ENCODE measurements at regions not wholly inside any gene's neighbourhood (a gene's known extent, or its start where the extent isn't known, plus 50 kb on each side); places are given as distances from the start of the nearest gene placed in this dataset.
A peak's percentile ranks its signal among the peaks of the same experiment; 100 is the strongest.

- Histone ChIP-seq H3K9me3 (ENCODE audit: low read depth) (no peaks in the 10 kb centered on the region), H2AFZ (no peak overlapping the region), H4K20me1 (ENCODE audit: insufficient read depth, poor library complexity, severe bottlenecking) (no peaks in the 10 kb centered on the region), H3K4me2 (no peak overlapping the region), H3K27ac (no peak overlapping the region), H3K79me2 (no peaks in the 10 kb centered on the region), H3K4me3 (no peak overlapping the region), H3K36me3 (replicated peaks; ENCODE audit: insufficient read depth, low read depth) (no peaks in the 10 kb centered on the region), H3K27me3 (peaks cover 10% of the 10 kb centered on the region), H3K9me2 (replicated peaks; ENCODE audit: insufficient read depth) (no peaks in the 10 kb centered on the region), H3K4me1 (ENCODE audit: insufficient read depth) (no peaks in the 10 kb centered on the region)
- 60% methylated on average over 5 of the region's 5 CpGs for WGBS (ENCODE audit: low lambda C conversion rate, missing lambda C conversion rate)
- no peak for DNase-seq (ENCODE audit: low spot score)
- no peak for TF ChIP-seq EZH2phosphoT487 (IDR thresholded peaks at IDR 0.05; ENCODE audit: low read depth, severe bottlenecking, unreplicated experiment)
- TF ChIP-seq CTCF (IDR thresholded peaks at IDR 0.05; ENCODE audit: poor library complexity), result no peak
- TF ChIP-seq EZH2 (IDR thresholded peaks at IDR 0.05; ENCODE audit: borderline replicate concordance), result no peak
Measured at GRCh38 chr13:53241891-53242348, 213.3 kb downstream of the OLFM4 start.

- no peaks in the 10 kb centered on the region for H3K36me3 ChIP-seq (replicated peaks; ENCODE audit: insufficient read depth, low read depth)
- no peak overlapping the region for H3K4me3 ChIP-seq
- no peaks in the 10 kb centered on the region for H4K20me1 ChIP-seq (ENCODE audit: insufficient read depth, poor library complexity, severe bottlenecking)
- H3K9me3 ChIP-seq (ENCODE audit: low read depth), result no peaks in the 10 kb centered on the region
- no peak overlapping the region for H3K4me2 ChIP-seq
- DNase-seq (ENCODE audit: low spot score), result no peak
- no peaks in the 10 kb centered on the region for H3K4me1 ChIP-seq (ENCODE audit: insufficient read depth)
- H3K9me2 ChIP-seq (replicated peaks; ENCODE audit: insufficient read depth), result no peaks in the 10 kb centered on the region
- peaks cover 2% of the 10 kb centered on the region for H3K27me3 ChIP-seq
- 83% methylated on average over 1 of the region's 1 CpG for WGBS (ENCODE audit: low lambda C conversion rate, missing lambda C conversion rate)
- no peaks in the 10 kb centered on the region for H3K79me2 ChIP-seq
- TF ChIP-seq EZH2phosphoT487 (IDR thresholded peaks at IDR 0.05; ENCODE audit: low read depth, severe bottlenecking, unreplicated experiment) (no peak), EZH2 (IDR thresholded peaks at IDR 0.05; ENCODE audit: borderline replicate concordance) (no peak)
- H2AFZ ChIP-seq, result no peak overlapping the region
- no peak overlapping the region for H3K27ac ChIP-seq
Measured at GRCh38 chr13:53249236-53249635, 220.6 kb downstream of the OLFM4 start.

GRCh38 chr13:53250272-53250875, 221.8 kb downstream of the OLFM4 start:
- Histone ChIP-seq H3K79me2 (no peaks in the 10 kb centered on the region), H4K20me1 (ENCODE audit: insufficient read depth, poor library complexity, severe bottlenecking) (no peaks in the 10 kb centered on the region), H3K4me2 (no peak overlapping the region), H3K27ac (no peak overlapping the region), H3K27me3 (peaks cover 2% of the 10 kb centered on the region), H2AFZ (no peak overlapping the region), H3K4me3 (no peak overlapping the region), H3K9me3 (ENCODE audit: low read depth) (no peaks in the 10 kb centered on the region), H3K4me1 (ENCODE audit: insufficient read depth) (no peaks in the 10 kb centered on the region), H3K9me2 (replicated peaks; ENCODE audit: insufficient read depth) (no peaks in the 10 kb centered on the region), H3K36me3 (replicated peaks; ENCODE audit: insufficient read depth, low read depth) (no peaks in the 10 kb centered on the region)
- 23% methylated on average over 6 of the region's 6 CpGs for WGBS (ENCODE audit: low lambda C conversion rate, missing lambda C conversion rate)
- peak; percentile 90 for DNase-seq (ENCODE audit: low spot score)
- no peak for TF ChIP-seq EZH2phosphoT487 (IDR thresholded peaks at IDR 0.05; ENCODE audit: low read depth, severe bottlenecking, unreplicated experiment)
- peak; percentile 99 for TF ChIP-seq CTCF (IDR thresholded peaks at IDR 0.05; ENCODE audit: poor library complexity)
- TF ChIP-seq EZH2 (IDR thresholded peaks at IDR 0.05; ENCODE audit: borderline replicate concordance), result no peak

GRCh38 chr13:53250977-53251376, 222.4 kb downstream of the OLFM4 start:
- Histone ChIP-seq H3K4me2 (no peak overlapping the region), H3K9me2 (replicated peaks; ENCODE audit: insufficient read depth) (no peaks in the 10 kb centered on the region), H3K9me3 (ENCODE audit: low read depth) (no peaks in the 10 kb centered on the region), H4K20me1 (ENCODE audit: insufficient read depth, poor library complexity, severe bottlenecking) (no peaks in the 10 kb centered on the region), H3K4me3 (no peak overlapping the region), H2AFZ (no peak overlapping the region), H3K27ac (no peak overlapping the region), H3K36me3 (replicated peaks; ENCODE audit: insufficient read depth, low read depth) (no peaks in the 10 kb centered on the region), H3K4me1 (ENCODE audit: insufficient read depth) (no peaks in the 10 kb centered on the region), H3K27me3 (peaks cover 2% of the 10 kb centered on the region), H3K79me2 (no peaks in the 10 kb centered on the region)
- WGBS (ENCODE audit: low lambda C conversion rate, missing lambda C conversion rate), result 96% methylated on average over 1 of the region's 1 CpG
- DNase-seq (ENCODE audit: low spot score), result no peak
- no peak for TF ChIP-seq EZH2phosphoT487 (IDR thresholded peaks at IDR 0.05; ENCODE audit: low read depth, severe bottlenecking, unreplicated experiment)
- TF ChIP-seq CTCF (IDR thresholded peaks at IDR 0.05; ENCODE audit: poor library complexity), result no peak
- no peak for TF ChIP-seq EZH2 (IDR thresholded peaks at IDR 0.05; ENCODE audit: borderline replicate concordance)
